Type B pancreatic cell (in vitro differentiated cells): ENCODE measurements at regions not wholly inside any gene's neighbourhood (a gene's known extent, or its start where the extent isn't known, plus 50 kb on each side); places are given as distances from the start of the nearest gene placed in this dataset.

ENCODE experiments used
- DNase-seq: peaks from one replicate; pipeline ENCODE4 v3.0.0; 2021; ENCODE audit warnings: mixed read lengths; ENCODE audit not compliant: unreplicated experiment; ENCODE audit errors: extremely low spot score
- H3K27ac Mint-ChIP-seq: 2 replicates; pipeline ENCODE4 v1.8.0; 2021; ENCODE audit warnings: mild to moderate bottlenecking, mixed read lengths
- H3K27me3 Mint-ChIP-seq: 2 replicates; pipeline ENCODE4 v1.8.0; 2021; ENCODE audit warnings: mixed read lengths
- H3K36me3 Mint-ChIP-seq: 2 replicates; pipeline ENCODE4 v1.8.0; 2021; ENCODE audit warnings: mixed read lengths
- H3K4me1 Mint-ChIP-seq: one replicate; pipeline ENCODE4 v1.8.0; 2021; ENCODE audit warnings: mixed read lengths; ENCODE audit not compliant: unreplicated experiment
- H3K4me3 Mint-ChIP-seq: 2 replicates; pipeline ENCODE4 v1.8.0; 2021; ENCODE audit warnings: mild to moderate bottlenecking, mixed read lengths
- H3K9me3 Mint-ChIP-seq: 2 replicates; pipeline ENCODE4 v1.8.0; 2021; ENCODE audit warnings: mixed read lengths
- TF ChIP-seq, protein P1 (sequence below): fragments of 200-600 bp; sonication (generic); conservative IDR thresholded peaks from 2 replicates; pipeline ENCODE4 v1.5.0; 2021; ENCODE audit warnings: antibody characterized with exemption, mild to moderate bottlenecking

DNA sequence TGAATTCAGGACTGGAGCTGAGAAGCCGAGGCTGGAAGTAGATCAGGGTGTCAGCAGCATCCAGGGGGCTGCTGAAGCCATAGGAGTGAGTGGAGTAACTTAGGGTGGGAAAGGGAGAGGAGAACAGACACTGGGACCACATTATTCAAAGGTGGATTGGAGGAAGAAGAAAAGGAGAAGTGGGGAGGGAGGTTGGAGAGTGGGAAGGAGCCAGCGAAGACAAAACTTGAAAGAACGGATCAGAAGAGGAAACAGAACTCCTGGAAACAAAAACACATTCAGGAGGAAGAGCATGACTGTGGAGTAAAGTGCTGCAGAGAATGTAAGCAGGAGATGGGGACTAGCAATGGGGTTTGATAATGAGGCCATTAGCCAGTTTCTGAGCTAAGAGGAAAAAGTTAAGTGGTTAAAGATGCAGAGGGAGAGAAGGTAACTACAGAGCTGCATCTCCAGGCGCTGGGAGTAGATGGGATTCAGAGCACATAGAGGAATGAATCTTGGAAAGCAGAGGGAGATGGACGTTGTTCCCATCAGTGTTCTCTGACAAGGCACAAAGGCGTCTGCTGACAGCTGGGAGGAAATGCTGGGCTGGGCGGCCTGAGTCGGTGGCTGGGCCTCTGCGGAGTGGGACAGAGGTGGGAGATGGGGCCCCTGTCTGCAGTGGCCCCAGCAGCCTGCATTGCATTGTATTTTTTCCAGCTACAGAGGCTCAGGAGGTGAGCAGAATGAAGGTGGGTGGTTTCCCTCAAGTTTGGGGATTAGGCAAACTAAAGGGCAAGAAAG is 63.1 kb upstream of the LEP start:
- TF ChIP-seq, protein P1, sequence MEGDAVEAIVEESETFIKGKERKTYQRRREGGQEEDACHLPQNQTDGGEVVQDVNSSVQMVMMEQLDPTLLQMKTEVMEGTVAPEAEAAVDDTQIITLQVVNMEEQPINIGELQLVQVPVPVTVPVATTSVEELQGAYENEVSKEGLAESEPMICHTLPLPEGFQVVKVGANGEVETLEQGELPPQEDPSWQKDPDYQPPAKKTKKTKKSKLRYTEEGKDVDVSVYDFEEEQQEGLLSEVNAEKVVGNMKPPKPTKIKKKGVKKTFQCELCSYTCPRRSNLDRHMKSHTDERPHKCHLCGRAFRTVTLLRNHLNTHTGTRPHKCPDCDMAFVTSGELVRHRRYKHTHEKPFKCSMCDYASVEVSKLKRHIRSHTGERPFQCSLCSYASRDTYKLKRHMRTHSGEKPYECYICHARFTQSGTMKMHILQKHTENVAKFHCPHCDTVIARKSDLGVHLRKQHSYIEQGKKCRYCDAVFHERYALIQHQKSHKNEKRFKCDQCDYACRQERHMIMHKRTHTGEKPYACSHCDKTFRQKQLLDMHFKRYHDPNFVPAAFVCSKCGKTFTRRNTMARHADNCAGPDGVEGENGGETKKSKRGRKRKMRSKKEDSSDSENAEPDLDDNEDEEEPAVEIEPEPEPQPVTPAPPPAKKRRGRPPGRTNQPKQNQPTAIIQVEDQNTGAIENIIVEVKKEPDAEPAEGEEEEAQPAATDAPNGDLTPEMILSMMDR = no peak
- H3K4me1 Mint-ChIP-seq = no peaks in the 10 kb centered on the region
- H3K36me3 Mint-ChIP-seq = no peaks in the 10 kb centered on the region
- H3K27me3 Mint-ChIP-seq = peaks cover 73% of the 10 kb centered on the region
- no peaks in the 10 kb centered on the region for H3K9me3 Mint-ChIP-seq
- no peak overlapping the region for H3K4me3 Mint-ChIP-seq
- DNase-seq = no peak
- H3K27ac Mint-ChIP-seq = no peak overlapping the region

DNA sequence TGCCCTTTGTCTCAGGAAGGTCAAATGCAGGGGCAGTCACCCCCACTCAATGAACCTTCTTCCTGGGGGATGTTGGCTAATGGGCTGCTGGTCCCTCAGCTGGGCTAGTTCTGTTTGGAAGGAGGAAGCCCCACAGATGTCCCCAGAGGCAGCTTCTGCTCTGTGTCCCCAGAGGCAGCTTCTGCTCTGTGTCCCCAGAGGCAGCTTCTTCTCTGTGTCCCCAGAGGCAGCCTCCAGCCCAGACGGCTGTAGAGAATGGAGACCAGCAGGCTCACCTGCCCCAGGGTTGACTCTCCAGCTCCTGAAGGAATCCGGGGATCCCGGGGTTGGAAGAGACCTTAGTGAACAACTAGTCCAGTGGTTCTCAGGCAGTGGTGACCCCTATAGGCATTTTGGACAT is 62.5 kb upstream of the LEP start:
- DNase-seq = no peak
- H3K27ac Mint-ChIP-seq = no peak overlapping the region
- H3K27me3 Mint-ChIP-seq = peaks cover 69% of the 10 kb centered on the region
- no peak overlapping the region for H3K4me3 Mint-ChIP-seq
- H3K9me3 Mint-ChIP-seq = no peaks in the 10 kb centered on the region
- no peaks in the 10 kb centered on the region for H3K36me3 Mint-ChIP-seq
- TF ChIP-seq, protein P1 = no peak
- no peaks in the 10 kb centered on the region for H3K4me1 Mint-ChIP-seq

DNA sequence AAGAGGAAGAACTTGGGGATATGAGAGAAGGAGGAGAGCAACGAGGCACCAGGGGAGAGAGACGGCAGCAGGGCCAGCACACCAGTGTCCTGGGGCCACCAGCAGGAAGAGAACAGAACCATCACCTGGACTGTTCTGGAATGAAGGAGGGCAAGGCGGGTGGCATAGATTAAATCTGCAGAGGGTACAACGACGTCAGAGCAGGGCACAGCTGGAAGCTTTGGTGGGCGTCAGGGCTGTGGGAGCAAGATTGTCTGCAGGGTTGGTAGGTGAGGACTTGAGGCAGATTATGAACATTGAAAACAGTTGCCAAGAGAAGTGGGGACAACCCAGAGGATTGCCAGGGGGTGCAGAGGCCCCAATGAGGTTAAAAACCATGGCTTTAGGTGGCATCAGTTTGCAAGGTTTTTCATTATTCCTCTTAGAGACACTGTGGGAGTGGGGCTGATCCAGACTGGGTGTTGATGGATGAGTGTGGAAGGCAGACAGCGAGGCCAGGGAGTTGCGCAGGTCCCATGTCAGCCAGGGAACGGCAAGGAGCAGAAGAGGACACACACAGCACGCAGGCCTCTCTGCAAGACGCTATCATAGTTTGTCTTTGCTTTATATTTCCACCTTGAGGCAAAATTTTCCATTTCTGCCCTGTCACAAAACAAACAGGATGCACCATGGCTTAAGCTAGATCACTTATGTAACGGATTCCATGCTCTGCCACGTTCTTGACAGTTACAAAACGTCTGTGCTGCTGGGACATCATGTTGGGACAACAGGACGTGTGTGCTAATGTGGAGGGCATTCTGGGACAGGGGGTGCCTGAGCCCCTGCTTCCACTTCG is 52.5 kb upstream of the LEP start:
- no peak overlapping the region for H3K27ac Mint-ChIP-seq
- H3K4me3 Mint-ChIP-seq = no peak overlapping the region
- H3K9me3 Mint-ChIP-seq = no peaks in the 10 kb centered on the region
- peaks cover 57% of the 10 kb centered on the region for H3K27me3 Mint-ChIP-seq
- no peak for DNase-seq
- H3K4me1 Mint-ChIP-seq = no peaks in the 10 kb centered on the region
- TF ChIP-seq, protein P1 = no peak
- H3K36me3 Mint-ChIP-seq = no peaks in the 10 kb centered on the region

DNA sequence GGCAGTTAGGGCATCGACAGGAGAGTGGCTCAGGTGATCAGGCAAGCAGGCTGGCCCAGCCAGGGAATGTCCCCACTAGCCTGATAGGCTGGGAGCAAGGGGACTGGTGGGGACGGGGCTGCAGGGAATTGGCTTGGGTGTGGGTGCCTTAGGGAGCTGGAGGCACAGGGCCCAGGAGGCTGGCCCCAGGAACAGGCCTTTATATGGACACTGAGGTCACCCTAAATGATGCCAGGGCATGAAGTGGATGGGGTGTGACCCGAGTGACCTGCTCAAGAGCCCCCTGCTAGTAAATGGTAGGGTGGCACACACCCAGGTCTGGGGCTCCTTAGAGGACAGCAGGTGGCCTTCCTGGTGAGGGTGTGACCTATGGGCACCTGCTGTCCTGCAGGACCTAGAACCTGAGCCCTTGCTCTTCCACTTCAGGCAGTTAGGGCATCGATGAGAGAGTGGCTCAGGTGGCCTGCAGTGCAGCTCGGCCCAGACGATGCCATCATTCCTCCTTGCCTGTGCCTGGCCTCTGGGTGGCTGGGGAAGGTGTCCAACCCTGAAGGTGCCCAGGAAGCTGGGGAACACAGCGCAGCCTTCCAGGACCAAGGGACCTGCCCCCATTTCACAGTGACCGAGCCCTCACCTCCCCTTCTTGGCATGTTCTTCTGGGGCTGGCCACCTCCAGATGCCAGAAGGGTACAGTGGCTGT is 51.7 kb upstream of the LEP start:
- TF ChIP-seq, protein P1 = no peak
- Mint-ChIP-seq H3K9me3 (peaks cover 3% of the 10 kb centered on the region), H3K27ac (no peak overlapping the region), H3K4me1 (no peaks in the 10 kb centered on the region), H3K4me3 (no peak overlapping the region), H3K27me3 (peaks cover 49% of the 10 kb centered on the region), H3K36me3 (no peaks in the 10 kb centered on the region)
- no peak for DNase-seq

- no peaks in the 10 kb centered on the region for H3K36me3 Mint-ChIP-seq
- no peak for DNase-seq
- TF ChIP-seq, protein P1 = no peak
- peaks cover 8% of the 10 kb centered on the region for H3K9me3 Mint-ChIP-seq
- no peaks in the 10 kb centered on the region for H3K4me1 Mint-ChIP-seq
- H3K4me3 Mint-ChIP-seq = no peak overlapping the region
- no peak overlapping the region for H3K27ac Mint-ChIP-seq
- H3K27me3 Mint-ChIP-seq = peaks cover 49% of the 10 kb centered on the region
Measured at GRCh38 chr7:128190051-128190647, 50.9 kb upstream of the LEP start.
